GM21717 (cell line): ENCODE measurements at regions not wholly inside any gene's neighbourhood (a gene's known extent, or its start where the extent isn't known, plus 50 kb on each side); places are given as distances from the start of the nearest gene placed in this dataset.

ENCODE experiments used
- ATAC-seq: cut with Tn5 transposase; IDR thresholded peaks from one replicate; pipeline ENCODE4 v1.9.1; 2021; ENCODE audit warnings: mild to moderate bottlenecking, moderate library complexity; ENCODE audit not compliant: unreplicated experiment

DNA sequence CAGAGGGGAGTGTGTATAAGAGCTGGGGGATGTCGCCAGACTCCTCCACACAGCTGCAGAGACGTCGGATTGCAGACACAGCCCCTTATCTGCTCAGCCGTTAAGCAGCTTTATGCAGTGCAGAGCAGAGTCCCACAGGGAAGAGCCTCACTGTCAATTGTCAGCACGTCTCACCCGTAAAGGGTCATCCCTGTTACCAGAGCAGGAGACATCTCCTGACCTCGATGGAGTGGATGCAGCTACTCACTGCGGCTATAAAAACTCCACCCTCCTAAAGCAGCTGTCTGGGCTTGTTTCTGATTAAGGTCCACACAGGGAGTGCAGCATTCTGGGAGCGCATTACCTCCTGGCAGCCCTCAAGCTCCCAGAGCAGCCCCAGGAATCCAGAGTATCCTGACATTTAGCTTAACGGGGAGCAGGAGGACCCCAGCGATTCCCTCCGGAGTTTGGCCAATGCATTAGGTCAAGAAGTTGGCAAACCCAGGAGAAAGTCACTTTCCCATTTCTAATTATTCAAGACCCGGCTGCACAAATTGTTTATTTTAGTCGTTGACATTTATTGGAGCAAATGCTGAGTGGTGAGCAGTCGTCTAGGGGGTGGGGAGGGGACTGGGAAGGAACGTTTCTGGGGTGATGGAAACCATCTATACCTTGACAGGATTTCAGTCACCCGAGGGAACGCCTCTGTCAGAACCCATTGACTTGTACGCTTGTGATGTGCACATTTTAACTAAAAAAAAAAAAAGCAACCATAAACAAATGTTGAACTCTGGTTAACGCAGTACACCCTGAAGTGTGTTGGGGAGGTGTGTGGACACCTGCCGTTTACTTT is 100.0 kb upstream of the ZNF469 start:
- no peak for ATAC-seq

- no peak for ATAC-seq
Observed at GRCh38 chr16:88283596-88283995, 99.2 kb upstream of the ZNF469 start.

- no peak for ATAC-seq
Observed at GRCh38 chr16:88284101-88284500, 98.7 kb upstream of the ZNF469 start.

DNA sequence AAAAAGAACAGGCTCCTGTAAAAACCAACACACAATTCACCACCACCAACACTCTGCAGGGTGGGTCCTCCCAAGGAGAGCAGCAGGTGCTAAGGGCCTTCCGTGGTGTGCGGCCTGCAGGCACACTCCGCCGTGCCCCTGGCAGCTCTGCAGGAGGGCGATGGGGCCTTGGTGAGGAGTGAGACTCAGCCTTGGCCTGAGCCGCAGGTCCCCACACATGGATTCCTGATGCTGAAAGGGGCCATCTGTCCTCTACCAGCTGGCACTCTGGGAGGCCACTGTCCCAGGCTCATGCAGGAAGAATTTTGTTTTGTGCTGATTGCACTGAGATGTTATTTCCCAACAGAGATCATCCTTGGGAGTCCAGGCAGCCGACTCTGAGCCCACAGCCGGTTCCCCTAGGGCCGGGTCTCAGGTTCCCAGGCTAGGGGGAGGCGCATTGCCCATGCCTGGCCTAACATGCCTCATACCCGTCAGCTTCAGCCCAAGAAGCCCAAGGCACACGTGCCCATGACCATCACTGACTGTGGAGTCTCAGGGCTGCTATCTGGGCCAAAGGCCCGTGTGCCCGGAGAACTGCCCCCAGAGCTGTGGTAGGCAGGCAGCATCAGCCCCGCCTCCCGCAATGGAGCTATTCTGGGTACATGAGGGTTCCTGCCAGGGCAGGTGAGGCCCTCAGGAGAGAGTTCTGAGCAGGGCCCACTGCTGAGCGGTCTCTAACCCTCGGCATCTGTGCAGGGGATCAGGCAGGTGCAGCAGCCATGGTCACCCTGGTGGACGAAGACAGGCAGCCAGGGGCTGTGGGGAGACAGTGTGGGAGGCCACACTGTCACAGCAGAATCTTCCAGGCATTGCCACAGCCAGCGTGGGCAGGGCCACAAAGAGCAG is 97.9 kb upstream of the ZNF469 start:
- ATAC-seq, result no peak

GRCh38 chr16:88285514-88285822 is 97.3 kb upstream of the ZNF469 start:
- ATAC-seq, result no peak

- no peak for ATAC-seq
Observed at GRCh38 chr16:88286301-88286923, 96.3 kb upstream of the ZNF469 start.

DNA sequence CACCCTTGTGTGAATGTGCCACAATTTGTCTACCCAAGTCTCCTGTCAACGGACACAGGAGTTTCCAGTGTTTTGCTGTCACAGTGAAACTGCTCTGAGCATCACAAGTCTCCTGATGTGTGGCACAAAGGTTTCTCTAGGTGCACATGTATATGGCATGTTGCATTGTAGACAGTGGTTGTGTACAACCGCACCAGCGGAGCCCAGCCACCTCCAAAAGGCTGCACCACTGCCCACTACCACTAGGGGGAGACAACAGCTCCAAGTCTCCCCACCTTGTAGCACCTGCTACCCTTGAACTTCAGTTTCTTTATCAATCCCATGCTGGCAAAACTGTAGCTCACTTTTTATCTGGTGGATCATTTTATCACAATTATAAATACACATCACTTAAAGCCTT is 95.5 kb upstream of the ZNF469 start:
- no peak for ATAC-seq

DNA sequence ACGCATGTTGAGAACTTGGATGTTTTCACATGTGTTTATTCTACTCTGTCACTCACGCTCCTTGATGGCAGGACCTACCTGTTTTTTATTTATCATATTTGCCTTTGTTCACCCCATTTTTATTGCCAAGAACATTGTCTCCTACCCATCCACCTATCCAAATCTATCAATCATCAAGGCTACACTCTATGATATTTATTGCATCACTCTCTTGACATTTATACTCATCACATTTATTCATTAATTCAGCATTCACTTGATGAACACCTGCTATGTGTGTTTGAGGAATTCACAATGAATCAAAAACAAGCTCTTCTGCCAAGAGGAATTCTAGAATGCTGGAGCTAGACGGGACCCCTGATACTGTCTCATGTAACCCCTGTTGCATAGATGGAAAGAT is 94.5 kb upstream of the ZNF469 start:
- no peak for ATAC-seq

DNA sequence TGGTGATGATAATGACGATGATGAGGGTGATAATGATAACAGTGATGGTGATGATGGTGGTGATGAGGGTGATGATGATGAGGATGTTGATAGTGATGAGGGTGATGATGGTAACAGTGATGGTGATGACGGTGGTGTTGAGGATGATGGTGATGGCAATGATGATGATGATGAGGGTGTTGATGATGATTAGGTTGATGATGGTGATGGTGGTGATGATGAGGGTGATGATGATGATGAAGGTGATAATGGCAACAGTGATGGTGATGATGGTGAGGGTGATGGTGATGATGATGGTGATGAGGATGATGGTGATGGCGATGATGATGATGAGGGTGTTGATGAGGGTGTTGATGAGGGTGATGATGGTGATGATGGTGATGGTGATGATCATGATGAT is 93.8 kb upstream of the ZNF469 start:
- no peak for ATAC-seq

- ATAC-seq, result no peak
Observed at GRCh38 chr16:88289561-88289960, 93.2 kb upstream of the ZNF469 start.

GRCh38 chr16:88289968-88290401 is 92.8 kb upstream of the ZNF469 start:
- no peak for ATAC-seq

GRCh38 chr16:88290850-88291830 is 91.6 kb upstream of the ZNF469 start:
- no peak for ATAC-seq

- ATAC-seq, result no peak
Observed at GRCh38 chr16:88292007-88292970, 90.5 kb upstream of the ZNF469 start.

GRCh38 chr16:88293097-88293496 is 89.7 kb upstream of the ZNF469 start:
- no peak for ATAC-seq

GRCh38 chr16:88295671-88296436 is 86.9 kb upstream of the ZNF469 start:
- ATAC-seq, result no peak

- no peak for ATAC-seq
Observed at GRCh38 chr16:88296437-88297177, 86.2 kb upstream of the ZNF469 start.

DNA sequence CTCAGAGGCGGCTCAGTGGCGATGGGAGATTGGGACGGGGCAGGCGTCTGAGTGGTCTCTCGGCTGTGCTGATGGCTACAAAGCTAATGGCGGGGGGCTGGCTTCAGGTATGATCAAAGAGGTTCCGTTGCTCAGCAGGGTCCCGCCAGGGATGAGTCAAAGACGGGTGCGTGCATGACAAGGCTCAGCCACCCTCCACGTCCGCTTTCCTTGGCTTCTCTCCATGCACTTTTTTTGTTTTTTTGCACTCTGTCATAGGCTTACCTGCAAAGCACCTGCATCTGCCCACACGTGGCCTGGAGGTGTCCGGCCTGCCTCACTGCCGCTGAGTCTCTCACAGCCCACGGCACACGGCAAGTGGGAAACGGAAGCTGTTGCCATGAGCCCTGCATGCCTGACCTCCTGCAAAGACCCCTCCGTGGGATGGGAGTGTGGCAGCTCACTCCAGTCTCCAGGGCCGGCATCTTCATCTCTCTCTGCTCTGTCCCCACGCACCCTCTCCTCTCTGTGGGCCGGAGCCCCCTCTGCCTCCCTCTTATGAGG is 85.5 kb upstream of the ZNF469 start:
- ATAC-seq, result no peak
